HG03571 (cell line): ENCODE measurements at regions not wholly inside any gene's neighbourhood (a gene's known extent, or its start where the extent isn't known, plus 50 kb on each side); places are given as distances from the start of the nearest gene placed in this dataset.

Experiments
- ATAC-seq: cut with Tn5 transposase; IDR thresholded peaks from one replicate; pipeline ENCODE4 v1.9.1; 2021; ENCODE audit not compliant: unreplicated experiment

GRCh38 chr6:168981187-168981586 lies 272.5 kb downstream of the THBS2 start:
- no peak for ATAC-seq

GRCh38 chr6:168979254-168979653 lies 274.4 kb downstream of the THBS2 start:
- no peak for ATAC-seq

- no peak for ATAC-seq
These were observed 281.5 kb downstream of the THBS2 start for GRCh38 chr6:168972128-168972527.

- no peak for ATAC-seq
These were observed 282.1 kb downstream of the THBS2 start for GRCh38 chr6:168971549-168971948.

GRCh38 chr6:168968801-168969200 lies 284.8 kb downstream of the THBS2 start:
- no peak for ATAC-seq

- ATAC-seq = no peak
These were observed 285.4 kb downstream of the THBS2 start for GRCh38 chr6:168968228-168968627.

GRCh38 chr6:168967281-168967925 lies 286.2 kb downstream of the THBS2 start:
- ATAC-seq = no peak

- ATAC-seq = no peak
These were observed 289.4 kb downstream of the THBS2 start for GRCh38 chr6:168964138-168964835.

GRCh38 chr6:168962886-168963285 lies 290.8 kb downstream of the THBS2 start:
- no peak for ATAC-seq

- ATAC-seq = no peak
These were observed 292.4 kb downstream of the THBS2 start for GRCh38 chr6:168961264-168961656.

- no peak for ATAC-seq
These were observed 292.9 kb downstream of the THBS2 start for GRCh38 chr6:168960551-168961263.

- ATAC-seq = no peak
These were observed 293.9 kb downstream of the THBS2 start for GRCh38 chr6:168959696-168960095.

- ATAC-seq = no peak
These were observed 296.5 kb downstream of the THBS2 start for GRCh38 chr6:168956884-168957730.

GRCh38 chr6:168956141-168956838 lies 297.4 kb downstream of the THBS2 start:
- no peak for ATAC-seq

GRCh38 chr6:168953461-168953860 lies 300.2 kb downstream of the THBS2 start:
- ATAC-seq = no peak

GRCh38 chr6:168951217-168951616 lies 302.4 kb downstream of the THBS2 start:
- no peak for ATAC-seq

- ATAC-seq = no peak
These were observed 302.8 kb downstream of the THBS2 start for GRCh38 chr6:168950858-168951214.

GRCh38 chr6:168949981-168950857 lies 303.4 kb downstream of the THBS2 start:
- ATAC-seq = no peak

GRCh38 chr6:168948990-168949531 lies 304.6 kb downstream of the THBS2 start:
- ATAC-seq = no peak
